ENCODE measurements at regions not wholly inside any gene's neighbourhood (a gene's known extent, or its start where the extent isn't known, plus 50 kb on each side); places are given as distances from the start of the nearest gene placed in this dataset.

- TF ChIP-seq CTCF (conservative IDR thresholded peaks at IDR 0.05) (no peak), ZFX (IDR thresholded peaks at IDR 0.05) (no peak)
- H3K27ac ChIP-seq = no peak overlapping the region
These were observed 279.3 kb upstream of the SHH start for GRCh38 chr7:156091519-156092080.

- H3K27ac ChIP-seq = no peak overlapping the region
These were observed 278.7 kb upstream of the SHH start for GRCh38 chr7:156090988-156091387.

GRCh38 chr7:156089222-156089621, 277.0 kb upstream of the SHH start:
- no peak for TF ChIP-seq CTCF (conservative IDR thresholded peaks at IDR 0.05)
- TF ChIP-seq ZFX (IDR thresholded peaks at IDR 0.05) = no peak
- H3K27ac ChIP-seq = no peak overlapping the region

More at GRCh38 chr7:156090988-156091387, 278.7 kb upstream of the SHH start:
- TF ChIP-seq CTCF (conservative IDR thresholded peaks at IDR 0.05) = no peak
- no peak for TF ChIP-seq ZFX (IDR thresholded peaks at IDR 0.05)

GRCh38 chr7:156088115-156088514, 275.9 kb upstream of the SHH start:
- no peak for TF ChIP-seq CTCF (conservative IDR thresholded peaks at IDR 0.05)
- no peak for TF ChIP-seq ZFX (IDR thresholded peaks at IDR 0.05)
- no peak overlapping the region for H3K27ac ChIP-seq

GRCh38 chr7:156082048-156083040, 270.1 kb upstream of the SHH start:
- TF ChIP-seq CTCF (conservative IDR thresholded peaks at IDR 0.05) = no peak
- no peak for TF ChIP-seq ZFX (IDR thresholded peaks at IDR 0.05)
- H3K27ac ChIP-seq = no peak overlapping the region

- H3K27ac ChIP-seq = no peak overlapping the region
- TF ChIP-seq CTCF (conservative IDR thresholded peaks at IDR 0.05) (no peak), ZFX (IDR thresholded peaks at IDR 0.05) (no peak)
These were observed 268.3 kb upstream of the SHH start for GRCh38 chr7:156080596-156080995.

- no peak overlapping the region for H3K27ac ChIP-seq
- TF ChIP-seq CTCF (conservative IDR thresholded peaks at IDR 0.05) (no peak), ZFX (IDR thresholded peaks at IDR 0.05) (no peak)
These were observed 267.8 kb upstream of the SHH start for GRCh38 chr7:156080046-156080445.

All from C4-2B (cell line).